ENCODE measurements at regions not wholly inside any gene's neighbourhood (a gene's known extent, or its start where the extent isn't known, plus 50 kb on each side); places are given as distances from the start of the nearest gene placed in this dataset.

GRCh38 chr12:89991807-89992590 lies 283.4 kb upstream of the ATP2B1 start:
- Histone ChIP-seq H3K4me2 (ENCODE audit: insufficient read depth, low read length) (no peak overlapping the region), H3K27me3 (ENCODE audit: control insufficient read depth in 2 of 2, insufficient read depth in 2 of 2, low read length in 2 of 2) (no peaks in the 10 kb centered on the region), H3K4me1 (ENCODE audit: control insufficient read depth, extremely low read depth, insufficient read depth, low read length) (no peaks in the 10 kb centered on the region), H3K27ac (ENCODE audit: insufficient read depth, low read depth, low read length) (no peak overlapping the region), H3K79me2 (ENCODE audit: control insufficient read depth, insufficient read depth, low read length) (no peaks in the 10 kb centered on the region), H3K4me3 (replicated peaks in 1 of 3; ENCODE audit: insufficient read depth in 1 of 3, low read depth in 1 of 3, low read length in 3 of 3) (no peak overlapping the region), H3K36me3 (ENCODE audit: control insufficient read depth in 2 of 2, extremely low read depth in 1 of 2, insufficient read depth in 2 of 2, low read length in 2 of 2) (no peaks in the 10 kb centered on the region), H2AFZ (ENCODE audit: low read depth, low read length) (no peak overlapping the region), H3K9me1 (replicated peaks; ENCODE audit: control insufficient read depth, extremely low read depth, insufficient read depth, low read length) (no peaks in the 10 kb centered on the region), H3K9me3 (replicated peaks; ENCODE audit: control insufficient read depth, insufficient read depth, low read length) (no peaks in the 10 kb centered on the region), H4K20me1 (replicated peaks; ENCODE audit: control insufficient read depth, extremely low read depth, insufficient read depth, low read length) (no peaks in the 10 kb centered on the region), H3K9ac (replicated peaks; ENCODE audit: extremely low read depth, insufficient read depth, low read length) (no peak overlapping the region)
- dilution Hi-C loops (cut with MboI; ENCODE audit: extremely low pct_ligation_motif_present, low sequenced_read_pairs) (no loop called here), intact Hi-C loops (cut with micrococcal nuclease) (no loop called here)
- FAIRE-seq (no peak), DNase-seq (ENCODE audit: low read depth, low spot score) (no peak)
- no TSS peak for BruUV-seq (replicated peaks)
- ChIA-PET POLR2A (no interaction called here), CTCF (interaction anchor here (0.6 to 1.5 kb wide), 2 partner anchors 12 to 1649 kb away, joined by 3 to 4 read pairs; no protein-coding TSS in a partner anchor)
- TF ChIP-seq FOS (IDR thresholded peaks at IDR 0.05; ENCODE audit: borderline replicate concordance, insufficient read depth, low read length) (no peak), POLR2AphosphoS5 (IDR thresholded peaks at IDR 0.05; ENCODE audit: insufficient read depth, low read depth, low read length) (no peak), JUN (IDR thresholded peaks at IDR 0.05; ENCODE audit: borderline replicate concordance, insufficient read depth, insufficient read length, low read depth) (no peak), EZH2 (IDR thresholded peaks at IDR 0.05; ENCODE audit: borderline replicate concordance, low read depth, low read length, severe bottlenecking) (no peak), MAX (IDR thresholded peaks at IDR 0.05; ENCODE audit: insufficient read depth, insufficient read length) (no peak), MYC (IDR thresholded peaks at IDR 0.05; ENCODE audit: low read depth, low read length) (no peak), GATA2 (IDR thresholded peaks at IDR 0.05; ENCODE audit: insufficient read depth, insufficient read length, low read depth, low read length) (no peak), CTCF (IDR thresholded peaks at IDR 0.05; ENCODE audit: extremely low read depth in 1 of 2, insufficient read depth in 1 of 2, low read depth in 1 of 2, low read length in 2 of 2) (no peak), POLR2A (IDR thresholded peaks at IDR 0.05; ENCODE audit: low read depth, low read length) (no peak)
